HG03097 (cell line): ENCODE measurements at regions not wholly inside any gene's neighbourhood (a gene's known extent, or its start where the extent isn't known, plus 50 kb on each side); places are given as distances from the start of the nearest gene placed in this dataset.

Source experiments
- ATAC-seq: cut with Tn5 transposase; IDR thresholded peaks from one replicate; pipeline ENCODE4 v1.9.1; 2021; ENCODE audit not compliant: unreplicated experiment, low FRiP score

GRCh38 chr7:46565253-46566096 lies 644.4 kb upstream of the IGFBP3 start:
- no peak for ATAC-seq

- no peak for ATAC-seq
These were observed 638.2 kb upstream of the IGFBP3 start for GRCh38 chr7:46559194-46559832.

- ATAC-seq, result no peak
These were observed 637.6 kb upstream of the IGFBP3 start for GRCh38 chr7:46558482-46559193.

GRCh38 chr7:46557781-46558180 lies 636.7 kb upstream of the IGFBP3 start:
- ATAC-seq, result no peak

GRCh38 chr7:46557295-46557711 lies 636.2 kb upstream of the IGFBP3 start:
- ATAC-seq, result no peak

DNA sequence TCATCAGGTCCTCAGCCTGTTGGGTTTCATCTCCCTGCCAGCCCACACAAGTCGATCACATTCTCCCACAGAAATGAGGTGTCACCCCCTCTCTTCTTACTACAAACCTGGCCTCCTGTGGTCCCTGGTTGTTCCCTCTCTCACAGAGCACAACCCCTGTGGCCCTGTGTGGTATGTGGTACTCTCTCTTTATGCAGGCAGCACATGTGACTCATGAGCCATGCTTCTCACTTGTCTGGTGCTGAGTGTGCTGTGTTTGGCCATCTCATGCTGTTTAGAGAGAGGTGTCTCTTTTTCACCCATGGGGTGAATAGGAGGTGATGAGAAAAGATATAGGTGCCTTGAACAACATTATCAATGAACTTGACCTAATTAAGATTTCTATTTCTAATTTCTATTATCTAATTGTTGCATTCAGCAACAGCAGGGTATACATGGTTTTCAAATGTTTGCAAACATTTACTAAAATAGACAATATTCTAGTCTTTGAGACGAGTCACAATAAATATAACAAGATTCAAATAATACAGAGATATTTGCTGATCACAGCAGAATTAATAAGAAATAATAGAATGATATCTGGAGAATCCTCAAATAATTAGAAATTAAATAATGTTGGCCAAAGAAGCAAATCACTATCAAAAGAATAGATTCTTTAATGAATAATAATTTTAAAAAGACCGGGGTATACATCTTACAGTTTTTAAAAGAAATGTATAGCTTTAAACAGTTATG lies 633.8 kb upstream of the IGFBP3 start:
- no peak for ATAC-seq

- no peak for ATAC-seq
These were observed 630.5 kb upstream of the IGFBP3 start for GRCh38 chr7:46551603-46552002.

DNA sequence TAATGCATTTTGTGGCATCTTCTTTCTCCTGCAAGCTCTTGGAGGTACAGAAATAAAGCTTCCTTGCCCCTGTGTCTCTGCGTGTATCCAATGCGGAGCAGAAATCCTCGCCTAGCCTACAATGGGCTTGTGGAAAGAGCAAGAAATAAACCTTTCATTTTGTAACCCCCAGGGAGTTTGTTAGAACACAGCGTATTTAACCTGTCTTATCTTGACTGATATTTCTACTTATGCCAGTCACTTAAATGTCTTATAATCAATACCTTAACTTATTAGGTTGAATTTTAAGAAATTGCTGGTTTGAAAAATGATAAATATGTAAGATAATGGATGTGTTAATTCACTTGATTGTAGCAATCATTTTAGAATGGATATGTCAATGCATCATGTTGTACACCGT lies 629.8 kb upstream of the IGFBP3 start:
- ATAC-seq, result no peak

- ATAC-seq, result no peak
These were observed 629.0 kb upstream of the IGFBP3 start for GRCh38 chr7:46549892-46550639.

DNA sequence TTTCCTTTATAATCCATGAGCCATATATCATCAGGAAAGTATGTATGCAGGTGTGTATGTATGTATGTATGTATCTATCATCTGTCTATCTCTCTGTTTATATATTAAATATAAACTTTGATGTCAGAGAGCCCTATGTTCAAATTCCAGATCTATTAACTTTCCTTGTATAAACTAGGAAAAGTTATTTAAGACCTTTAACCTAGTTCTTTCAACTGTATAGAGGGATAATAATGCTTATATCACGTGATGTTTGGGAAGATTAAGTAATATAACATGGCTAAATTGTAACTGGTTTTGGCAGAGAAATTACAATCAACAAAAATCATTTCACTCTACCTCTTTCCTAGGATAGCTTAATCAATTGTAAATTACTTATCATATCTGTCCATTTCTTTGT lies 628.3 kb upstream of the IGFBP3 start:
- no peak for ATAC-seq

- no peak for ATAC-seq
These were observed 626.0 kb upstream of the IGFBP3 start for GRCh38 chr7:46547044-46547443.

GRCh38 chr7:46545790-46546189 lies 624.7 kb upstream of the IGFBP3 start:
- ATAC-seq, result no peak

DNA sequence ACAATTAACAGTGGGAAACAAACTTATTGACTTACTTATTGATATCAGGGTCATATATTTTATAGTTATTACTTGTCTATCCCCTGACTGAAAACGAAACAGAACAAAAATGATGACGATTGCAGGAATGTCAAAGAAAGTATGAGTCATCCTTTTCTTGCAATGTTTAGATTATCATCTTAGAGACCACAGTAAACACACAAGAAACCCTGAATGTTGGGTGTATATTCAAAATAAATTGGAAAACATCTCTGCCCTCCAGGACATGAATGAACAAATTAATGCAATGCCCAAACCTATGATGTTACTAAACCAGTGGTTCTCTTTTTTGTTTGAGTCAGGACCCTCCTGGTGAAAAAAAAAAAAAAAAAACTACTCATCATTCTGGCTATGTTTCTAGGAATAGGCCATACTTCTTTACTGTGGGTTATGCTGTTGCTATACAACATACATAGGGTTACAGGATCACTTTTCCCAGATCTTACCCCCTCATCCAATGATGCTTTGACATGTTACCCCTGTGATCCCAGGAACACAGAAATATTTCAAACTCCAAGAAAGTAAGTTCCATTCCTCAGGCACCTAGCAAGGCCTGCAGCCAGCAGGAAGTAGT lies 623.4 kb upstream of the IGFBP3 start:
- no peak for ATAC-seq

GRCh38 chr7:46542076-46542475 lies 621.0 kb upstream of the IGFBP3 start:
- no peak for ATAC-seq

- ATAC-seq, result no peak
These were observed 618.9 kb upstream of the IGFBP3 start for GRCh38 chr7:46539892-46540483.

DNA sequence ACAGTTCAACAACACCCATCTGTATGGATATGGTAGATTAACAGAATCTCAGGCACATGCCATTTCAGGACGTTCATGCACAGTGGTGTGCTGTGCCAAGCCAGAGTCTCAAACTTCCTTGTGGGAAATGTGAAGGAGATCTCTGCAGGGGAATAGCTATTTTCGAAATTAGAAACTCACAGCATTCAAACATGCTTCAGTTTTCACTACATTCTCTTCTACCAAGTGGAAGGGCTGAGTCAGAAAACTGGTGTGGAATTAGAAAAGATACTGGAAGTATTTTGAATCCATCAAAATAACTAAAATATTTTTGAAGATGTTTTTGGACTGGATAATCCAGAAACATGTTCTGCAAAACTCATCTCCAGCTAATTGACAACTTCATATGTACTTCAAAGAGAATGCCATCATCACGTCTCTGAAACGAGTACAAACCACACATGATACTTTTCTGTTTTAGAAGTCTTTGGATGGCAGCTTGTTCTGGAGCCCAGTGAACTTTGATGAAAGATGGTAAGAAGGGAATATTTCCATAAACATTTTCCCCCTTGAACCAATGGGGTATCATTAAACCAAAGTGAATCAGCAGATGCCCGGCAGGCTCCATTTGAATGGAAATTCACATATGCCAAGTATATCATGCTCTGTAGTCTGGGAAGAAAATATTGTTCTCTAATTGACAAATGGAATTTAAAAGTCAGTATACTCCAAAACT lies 616.3 kb upstream of the IGFBP3 start:
- ATAC-seq, result no peak

DNA sequence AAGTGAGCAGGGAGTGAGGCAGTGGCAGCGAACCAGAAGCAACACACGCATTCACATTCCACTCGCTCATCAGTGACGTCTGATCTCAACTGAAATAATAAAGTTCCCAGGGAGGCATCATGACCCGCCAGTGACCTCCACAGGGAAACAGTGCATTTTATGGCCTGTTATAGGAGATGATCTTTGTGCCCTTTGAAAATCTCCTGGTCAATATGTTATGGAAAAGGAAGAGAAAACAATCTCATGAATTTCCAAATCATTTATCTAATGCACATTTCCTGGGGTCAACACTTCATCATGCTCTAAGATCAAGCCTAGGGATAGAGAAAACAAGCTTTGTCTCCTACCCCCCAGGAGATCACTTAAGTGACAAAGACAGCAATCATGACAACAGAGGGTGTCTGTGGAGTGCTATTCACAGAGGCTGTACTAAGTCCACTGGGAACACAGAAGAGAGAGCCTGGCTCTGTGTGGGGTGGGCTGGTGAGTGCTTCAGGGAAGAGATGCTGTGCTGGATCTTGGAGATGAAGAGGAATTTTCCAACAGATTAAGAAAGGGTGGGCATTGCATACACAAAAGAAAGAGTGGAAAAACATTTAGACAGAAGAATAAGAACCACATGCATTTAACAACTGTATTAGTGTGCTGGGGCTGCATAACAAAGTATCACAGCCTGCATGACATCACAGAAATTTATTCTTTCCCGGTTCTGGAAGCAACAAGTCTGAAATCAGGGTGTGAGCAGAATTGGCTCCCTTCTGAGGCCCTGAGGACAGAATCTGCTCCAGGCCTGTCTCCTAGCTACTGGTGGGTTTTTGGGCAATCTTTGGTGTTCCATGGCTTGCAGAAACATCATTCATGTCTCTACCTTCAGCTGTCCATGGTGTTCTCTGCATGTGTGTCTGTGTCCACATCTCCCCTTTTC lies 613.9 kb upstream of the IGFBP3 start:
- no peak for ATAC-seq

- no peak for ATAC-seq
These were observed 612.9 kb upstream of the IGFBP3 start for GRCh38 chr7:46533946-46534345.
